Chondrocyte (in vitro differentiated cells): ENCODE measurements at regions not wholly inside any gene's neighbourhood (a gene's known extent, or its start where the extent isn't known, plus 50 kb on each side); places are given as distances from the start of the nearest gene placed in this dataset.
"Not testable (repeated sequence)": the region's sequence is repeated elsewhere in the genome, so short reads cannot be mapped to it uniquely, and the experiment has no call there.

Experiments used
- DNase-seq: peaks from one replicate; pipeline ENCODE4 v3.0.0; 2021; ENCODE audit warnings: mixed read lengths, low spot score
- H3K27ac Mint-ChIP-seq: one replicate; pipeline ENCODE4 v1.8.0; 2021; ENCODE audit warnings: mild to moderate bottlenecking, moderate library complexity, mixed read lengths; ENCODE audit not compliant: unreplicated experiment
- H3K27me3 Mint-ChIP-seq: 2 replicates; pipeline ENCODE4 v1.8.0; 2021; ENCODE audit warnings: low read depth, mixed read lengths
- H3K36me3 Mint-ChIP-seq: 2 replicates; pipeline ENCODE4 v1.8.0; 2021; ENCODE audit warnings: low read depth, mixed read lengths
- H3K4me1 Mint-ChIP-seq: 2 replicates; pipeline ENCODE4 v1.8.0; 2021; ENCODE audit warnings: low read depth, mild to moderate bottlenecking, mixed read lengths
- H3K4me3 Mint-ChIP-seq: one replicate; pipeline ENCODE4 v1.8.0; 2021; ENCODE audit warnings: mild to moderate bottlenecking, moderate library complexity, mixed read lengths; ENCODE audit not compliant: unreplicated experiment
- H3K9me3 Mint-ChIP-seq: 2 replicates; pipeline ENCODE4 v1.8.0; 2021; ENCODE audit warnings: low read depth, mixed read lengths
- CTCF ChIP-seq: fragments of 200-600 bp; sonication (generic); IDR thresholded peaks from 2 replicates; pipeline ENCODE4 v1.5.0; 2021; ENCODE audit warnings: antibody characterized with exemption, mild to moderate bottlenecking, moderate library complexity

GRCh38 chr2:87484363-87484762, 263.5 kb upstream of the PLGLB2 start:
- not testable (repeated sequence) for H3K9me3 Mint-ChIP-seq, H3K4me3 Mint-ChIP-seq, H3K27ac Mint-ChIP-seq, DNase-seq, H3K36me3 Mint-ChIP-seq, H3K27me3 Mint-ChIP-seq
- H3K4me1 Mint-ChIP-seq: peaks cover 40% of the 10 kb centered on the region

GRCh38 chr2:87485455-87485854, 262.4 kb upstream of the PLGLB2 start:
- H3K27me3 Mint-ChIP-seq, H3K36me3 Mint-ChIP-seq, H3K4me3 Mint-ChIP-seq, DNase-seq, H3K9me3 Mint-ChIP-seq: not testable (repeated sequence)
- Mint-ChIP-seq H3K27ac (peak overlapping the region; percentile 65), H3K4me1 (peaks cover 34% of the 10 kb centered on the region)

GRCh38 chr2:87485884-87486283, 262.0 kb upstream of the PLGLB2 start:
- H3K36me3 Mint-ChIP-seq, DNase-seq, H3K9me3 Mint-ChIP-seq, H3K27me3 Mint-ChIP-seq, H3K4me3 Mint-ChIP-seq, H3K27ac Mint-ChIP-seq: not testable (repeated sequence)
- H3K4me1 Mint-ChIP-seq: peaks cover 34% of the 10 kb centered on the region

- Mint-ChIP-seq H3K27ac (peak overlapping the region; percentile 69), H3K4me1 (peaks cover 38% of the 10 kb centered on the region)
- H3K4me3 Mint-ChIP-seq, H3K36me3 Mint-ChIP-seq, H3K27me3 Mint-ChIP-seq, H3K9me3 Mint-ChIP-seq, DNase-seq: not testable (repeated sequence)
These were observed 261.5 kb upstream of the PLGLB2 start for GRCh38 chr2:87486413-87486812.

GRCh38 chr2:87488021-87488420, 259.9 kb upstream of the PLGLB2 start:
- not testable (repeated sequence) for H3K9me3 Mint-ChIP-seq, H3K27ac Mint-ChIP-seq

GRCh38 chr2:87488991-87489390, 258.9 kb upstream of the PLGLB2 start:
- not testable (repeated sequence) for H3K4me3 Mint-ChIP-seq, H3K36me3 Mint-ChIP-seq, H3K27me3 Mint-ChIP-seq, DNase-seq, H3K9me3 Mint-ChIP-seq
- H3K27ac Mint-ChIP-seq: peak overlapping the region; percentile 59
- H3K4me1 Mint-ChIP-seq: peaks cover 30% of the 10 kb centered on the region

More at GRCh38 chr2:87488021-87488420, 259.9 kb upstream of the PLGLB2 start:
- not testable (repeated sequence) for H3K27me3 Mint-ChIP-seq, DNase-seq, H3K4me3 Mint-ChIP-seq, H3K36me3 Mint-ChIP-seq
- H3K4me1 Mint-ChIP-seq: peaks cover 35% of the 10 kb centered on the region

- not testable (repeated sequence) for H3K9me3 Mint-ChIP-seq, DNase-seq, H3K27me3 Mint-ChIP-seq, H3K36me3 Mint-ChIP-seq, H3K4me3 Mint-ChIP-seq
- Mint-ChIP-seq H3K27ac (peak overlapping the region; percentile 20), H3K4me1 (peaks cover 15% of the 10 kb centered on the region)
These were observed 253.0 kb upstream of the PLGLB2 start for GRCh38 chr2:87494846-87495245.

GRCh38 chr2:87495455-87495854, 252.4 kb upstream of the PLGLB2 start:
- H3K4me1 Mint-ChIP-seq: peaks cover 20% of the 10 kb centered on the region
- not testable (repeated sequence) for H3K27ac Mint-ChIP-seq, H3K9me3 Mint-ChIP-seq, H3K36me3 Mint-ChIP-seq, H3K27me3 Mint-ChIP-seq, DNase-seq, H3K4me3 Mint-ChIP-seq

GRCh38 chr2:87496036-87497006, 251.6 kb upstream of the PLGLB2 start:
- TF ChIP-seq CTCF: peak; percentile 74

GRCh38 chr2:87497135-87497534, 250.8 kb upstream of the PLGLB2 start:
- not testable (repeated sequence) for DNase-seq, H3K9me3 Mint-ChIP-seq, H3K27ac Mint-ChIP-seq, H3K27me3 Mint-ChIP-seq, H3K4me3 Mint-ChIP-seq, H3K36me3 Mint-ChIP-seq
- H3K4me1 Mint-ChIP-seq: peaks cover 19% of the 10 kb centered on the region

More at GRCh38 chr2:87496036-87497006, 251.6 kb upstream of the PLGLB2 start:
- peaks cover 22% of the 10 kb centered on the region for H3K4me1 Mint-ChIP-seq
- H3K27me3 Mint-ChIP-seq, H3K36me3 Mint-ChIP-seq, H3K9me3 Mint-ChIP-seq, H3K4me3 Mint-ChIP-seq, H3K27ac Mint-ChIP-seq, DNase-seq: not testable (repeated sequence)

- H3K4me1 Mint-ChIP-seq: peaks cover 19% of the 10 kb centered on the region
- DNase-seq, H3K27ac Mint-ChIP-seq, H3K36me3 Mint-ChIP-seq, H3K4me3 Mint-ChIP-seq, H3K27me3 Mint-ChIP-seq, H3K9me3 Mint-ChIP-seq: not testable (repeated sequence)
These were observed 250.2 kb upstream of the PLGLB2 start for GRCh38 chr2:87497700-87498099.
